Activated CD4-positive, alpha-beta T cell treated with anti-CD3 and anti-CD28 coated beads, Interleukin-2, amount 50 U/mL, for 48 hours (primary cell): ENCODE measurements at regions not wholly inside any gene's neighbourhood (a gene's known extent, or its start where the extent isn't known, plus 50 kb on each side); places are given as distances from the start of the nearest gene placed in this dataset.

Experiments
- DNase-seq, 2 experiments: peaks; one replicate each; pipeline ENCODE4 v3.0.0-alpha.2; 2020

DNA sequence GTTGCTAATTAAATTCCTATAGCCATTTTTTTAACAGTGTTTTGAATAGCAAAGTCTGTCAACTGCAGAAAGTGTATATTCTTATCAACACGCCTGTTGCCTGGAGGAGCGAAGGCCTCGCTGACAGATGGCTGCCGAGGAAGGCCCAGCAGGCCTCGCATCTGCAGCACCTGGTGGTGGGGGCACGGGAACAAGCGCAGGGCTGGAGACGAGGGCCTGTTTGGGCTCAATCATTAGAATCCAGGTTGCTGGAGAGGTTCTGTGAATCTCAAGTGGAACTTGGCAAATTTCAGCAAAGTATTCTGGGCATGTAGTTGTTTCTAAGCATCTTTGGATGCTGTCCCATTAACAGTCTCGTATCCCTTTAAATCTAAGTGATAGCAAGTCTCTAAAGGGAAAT lies 66.1 kb upstream of the FAM204A start:
- no peak for DNase-seq

DNA sequence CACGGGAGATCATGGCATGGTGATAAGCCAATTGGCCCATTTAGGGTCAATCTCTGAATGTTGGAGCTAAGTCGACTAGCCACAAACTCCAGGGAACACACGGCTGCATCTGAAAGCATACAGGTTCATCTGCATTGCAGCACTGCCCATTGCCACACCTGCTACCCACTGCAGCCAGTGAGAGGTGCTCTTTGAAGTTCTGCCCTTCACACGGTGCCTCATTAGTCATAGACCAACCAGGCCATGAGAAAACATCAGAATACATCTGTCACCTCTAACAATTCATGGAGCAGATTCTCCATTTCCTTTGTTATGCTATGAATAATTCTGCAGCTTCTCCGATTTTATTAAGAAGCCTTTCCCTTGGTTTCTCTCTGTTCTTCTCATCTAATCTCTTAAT lies 65.7 kb upstream of the FAM204A start:
- no peak for DNase-seq

GRCh38 chr10:118407026-118407425 lies 64.9 kb upstream of the FAM204A start:
- no peak for DNase-seq

- DNase-seq, result no peak
Measured at GRCh38 chr10:118405928-118406327, 63.8 kb upstream of the FAM204A start.

DNA sequence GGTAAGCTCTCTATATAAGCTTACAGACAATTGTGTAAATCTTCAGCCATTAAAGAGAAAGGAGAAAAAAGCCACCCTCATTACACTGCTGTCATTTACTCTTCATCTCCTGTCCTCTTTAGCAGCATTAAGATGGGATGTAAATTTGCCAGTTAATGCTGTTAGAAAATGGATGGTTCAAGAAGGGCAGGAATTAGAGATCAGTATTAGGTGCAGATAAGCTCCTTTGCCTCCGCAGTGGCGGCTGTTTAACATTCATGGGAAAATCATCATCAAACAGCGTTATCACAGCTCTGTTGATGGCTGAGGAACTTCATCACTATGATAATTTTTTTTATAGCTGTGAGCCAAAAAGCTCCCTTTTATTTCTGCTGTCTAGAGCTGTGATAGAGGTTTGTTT lies 61.8 kb upstream of the FAM204A start:
- no peak for DNase-seq

DNA sequence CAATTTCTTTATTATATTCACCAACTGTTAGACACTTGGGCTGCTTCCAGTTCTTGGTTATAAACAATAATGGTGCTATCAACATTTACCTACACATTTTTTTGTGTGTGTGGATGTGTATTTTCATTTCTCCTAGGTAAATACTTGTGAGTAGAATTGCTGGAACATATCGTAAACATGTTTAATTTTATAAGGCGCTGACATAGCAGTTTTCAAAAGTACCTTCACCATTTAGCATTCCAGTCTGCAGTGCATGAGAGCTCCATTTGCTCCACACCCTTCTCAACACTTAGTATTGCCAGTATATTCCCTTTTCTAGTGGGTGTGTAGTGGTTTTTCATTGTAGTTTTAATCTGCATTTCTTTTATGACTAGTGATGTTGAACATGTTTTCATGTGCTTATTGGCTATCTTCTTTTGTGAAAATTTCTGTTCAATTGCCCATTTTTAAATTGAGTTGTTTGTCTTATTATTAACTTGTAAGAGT lies 59.6 kb upstream of the FAM204A start:
- no peak for DNase-seq

DNA sequence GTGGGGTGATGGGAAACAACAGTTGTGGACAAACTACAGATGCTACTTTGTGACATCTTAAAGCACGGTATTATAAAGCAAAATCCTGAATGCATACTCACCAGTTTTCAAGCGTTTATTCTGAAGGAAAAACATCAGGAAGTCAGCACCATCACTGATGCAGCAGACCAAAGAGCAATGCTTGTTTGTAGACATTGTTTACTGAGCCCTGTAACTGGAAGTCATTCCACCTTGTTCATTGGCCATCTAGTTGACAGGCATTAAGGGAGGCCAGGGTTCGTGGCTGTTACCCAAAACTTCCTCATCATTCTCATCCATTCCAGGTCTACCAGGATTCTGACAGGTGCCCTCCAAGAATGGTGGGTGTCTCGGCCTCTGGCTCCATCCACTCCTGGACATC lies 55.3 kb upstream of the FAM204A start:
- no peak for DNase-seq

DNA sequence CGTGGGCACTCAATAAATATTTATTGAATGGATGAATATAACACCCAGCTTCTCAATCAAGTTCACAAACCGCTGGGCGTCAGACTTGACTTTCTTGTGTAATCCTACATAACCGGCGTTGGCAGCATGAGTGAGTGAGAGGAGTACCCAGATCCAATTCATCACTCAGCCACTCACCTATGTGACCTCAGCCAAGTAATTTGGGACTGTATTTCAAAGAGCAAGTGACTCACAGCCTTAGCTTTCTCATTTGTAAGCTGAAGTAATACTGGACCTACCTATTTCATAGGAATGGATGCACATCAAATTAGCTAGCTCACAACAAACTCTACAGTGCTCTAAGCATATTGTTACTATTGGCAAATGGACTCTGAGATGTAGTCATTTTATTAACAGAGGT lies 53.8 kb upstream of the FAM204A start:
- no peak for DNase-seq

- no peak for DNase-seq
Measured at GRCh38 chr10:118394301-118395200, 52.4 kb upstream of the FAM204A start.

- no peak for DNase-seq
Measured at GRCh38 chr10:118392761-118393160, 50.6 kb upstream of the FAM204A start.
